SK-N-SH (cell line): ENCODE measurements at regions not wholly inside any gene's neighbourhood (a gene's known extent, or its start where the extent isn't known, plus 50 kb on each side); places are given as distances from the start of the nearest gene placed in this dataset.

Experiments
- CTCF ChIP-seq: fragments of 200-600 bp; sonication (generic); IDR thresholded peaks from 2 replicates; pipeline ENCODE4 v1.6.1; 2017; ENCODE audit warnings: antibody characterized with exemption, mild to moderate bottlenecking, moderate library complexity
- EZH2phosphoT487 ChIP-seq: fragments of 200-600 bp; sonication (generic); IDR thresholded peaks from 2 replicates; pipeline ENCODE4 v1.6.1; 2017; ENCODE audit warnings: low read depth, mixed run types, mild to moderate bottlenecking, antibody characterized with exemption, moderate library complexity, borderline replicate concordance
- FOXJ3 ChIP-seq: sonication (generic); formaldehyde crosslinking; IDR thresholded peaks from 2 replicates; pipeline ENCODE4 v1.5.1; 2020; ENCODE audit warnings: mild to moderate bottlenecking, missing genetic modification reagents
- FOXM1 ChIP-seq: IDR thresholded peaks from 2 replicates; pipeline ENCODE4 v1.4.0; 2012; ENCODE audit warnings: low read depth, mild to moderate bottlenecking
- IRF3 ChIP-seq: fragments of 150-350 bp; IDR thresholded peaks from 2 replicates; pipeline ENCODE4 v1.6.1; 2016; ENCODE audit warnings: mild to moderate bottlenecking, low read depth, low read length
- PBX3 ChIP-seq: IDR thresholded peaks from 2 replicates; pipeline ENCODE4; 2012
- RCOR1 ChIP-seq: fragments of 150-350 bp; IDR thresholded peaks from 2 replicates; pipeline ENCODE4 v1.6.1; 2017; ENCODE audit warnings: antibody characterized with exemption, low read length
- REST ChIP-seq: IDR thresholded peaks from 2 replicates; pipeline ENCODE4 v1.6.1; 2012; ENCODE audit warnings: mild to moderate bottlenecking, low read depth, low read length, moderate library complexity
- RFX5 ChIP-seq: IDR thresholded peaks from 2 replicates; pipeline ENCODE4 v1.6.1; 2012; ENCODE audit warnings: mild to moderate bottlenecking, improper control_type of control experiment, low read length
- SIN3A ChIP-seq: IDR thresholded peaks from 2 replicates; pipeline ENCODE4 v1.6.1; 2012; ENCODE audit warnings: low read depth, mild to moderate bottlenecking, low read length, moderate library complexity, borderline replicate concordance
- TAF1 ChIP-seq: IDR thresholded peaks from 2 replicates; pipeline ENCODE4 v1.6.1; 2012; ENCODE audit warnings: low read depth, mild to moderate bottlenecking, low read length, moderate library complexity, borderline replicate concordance
- TCF12 ChIP-seq: IDR thresholded peaks from 2 replicates; pipeline ENCODE4 v1.4.0; 2012
- ZBTB33 ChIP-seq: IDR thresholded peaks from 2 replicates; pipeline ENCODE4 v1.4.0; 2012; ENCODE audit warnings: low read depth, borderline replicate concordance

GRCh38 chr6:86215323-86215722, 572.6 kb upstream of the SYNCRIP start (continued):
- TF ChIP-seq IRF3 (no peak), FOXM1 (no peak), TAF1 (no peak), CTCF (no peak), EZH2phosphoT487 (no peak), ZBTB33 (no peak), TCF12 (peak; percentile 64), RFX5 (no peak; the same call in 1 of the 2 replicates), FOXJ3 (CRISPR knock-in tag) (peak; percentile 76; the same call in 1 of the 2 replicates), RCOR1 (peak; percentile 96), SIN3A (no peak), PBX3 (0 out of 2 replicates have a peak, but pooled peaks have one; percentile 9), REST (no peak)
